Immature natural killer cell (primary cell): ENCODE measurements at regions not wholly inside any gene's neighbourhood (a gene's known extent, or its start where the extent isn't known, plus 50 kb on each side); places are given as distances from the start of the nearest gene placed in this dataset.

Experiments used
- DNase-seq, 3 donors: peaks; one replicate each; pipeline ENCODE4 v3.0.0; 2022; ENCODE audit warnings: mixed read lengths in 1 of 3
- H3K27ac Mint-ChIP-seq, 6 donors: one replicate each; pipeline ENCODE4 v1.8.0; 2020; ENCODE audit warnings: mixed read lengths in 6 of 6, mild to moderate bottlenecking in 5 of 6, inconsistent platforms in 4 of 6, moderate library complexity in 3 of 6
- H3K27me3 Mint-ChIP-seq, 3 donors: one replicate each; pipeline ENCODE4 v1.8.0; 2020 to 2021; ENCODE audit warnings: low read depth in 3 of 3, mild to moderate bottlenecking in 3 of 3, mixed read lengths in 3 of 3, moderate library complexity in 3 of 3, inconsistent platforms in 1 of 3
- H3K36me3 Mint-ChIP-seq, 3 donors: one replicate each; pipeline ENCODE4 v1.8.0; 2020; ENCODE audit warnings: mixed read lengths in 3 of 3, inconsistent platforms in 2 of 3, mild to moderate bottlenecking in 2 of 3
- H3K4me1 Mint-ChIP-seq, 2 donors: one replicate each; pipeline ENCODE4 v1.8.0; 2020; ENCODE audit warnings: inconsistent platforms in 2 of 2, mild to moderate bottlenecking in 2 of 2, mixed read lengths in 2 of 2, moderate library complexity in 1 of 2
- H3K4me3 Mint-ChIP-seq, 5 donors: one replicate each; pipeline ENCODE4 v1.8.0; 2020; ENCODE audit warnings: mild to moderate bottlenecking in 5 of 5, mixed read lengths in 5 of 5, inconsistent platforms in 3 of 5, moderate library complexity in 3 of 5
- H3K9me3 Mint-ChIP-seq, 6 donors: one replicate each; pipeline ENCODE4 v1.8.0; 2020; ENCODE audit warnings: mild to moderate bottlenecking in 6 of 6, mixed read lengths in 6 of 6, inconsistent platforms in 4 of 6, moderate library complexity in 3 of 6

DNA sequence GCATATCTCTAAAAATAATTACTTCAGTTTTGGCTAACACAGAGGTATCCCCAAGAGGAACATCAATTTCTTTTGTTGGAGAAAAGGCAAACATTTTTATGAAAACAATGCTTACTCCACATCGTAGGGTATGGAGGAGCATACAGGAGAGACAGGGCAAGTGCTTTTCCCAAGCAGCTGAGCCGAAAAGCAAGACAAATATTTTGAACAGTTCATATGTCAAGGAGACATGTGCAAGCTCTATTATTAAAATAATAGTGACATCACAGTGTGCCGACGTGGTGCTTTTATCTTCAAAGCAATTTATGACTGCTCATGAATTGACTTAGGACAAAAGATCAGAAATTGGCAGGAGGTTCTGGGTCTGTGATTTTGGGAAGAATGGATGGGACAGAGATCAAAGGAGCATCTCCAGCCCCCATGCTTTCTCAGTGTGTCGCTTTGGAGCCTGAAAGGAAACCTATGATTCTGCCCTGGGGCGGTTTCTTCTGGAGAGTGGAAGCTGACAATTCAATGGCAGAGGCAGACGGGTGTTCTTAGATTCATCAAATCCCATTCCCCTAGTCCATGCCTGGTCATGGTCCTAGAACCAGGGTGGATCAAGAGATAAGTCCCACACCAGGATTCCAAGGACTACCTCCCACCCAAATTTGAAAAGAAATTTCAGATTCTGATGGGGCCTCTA lies 97.1 kb downstream of the JCAD start:
- H3K4me3 Mint-ChIP-seq, result no peak overlapping the region
- DNase-seq, result no peak
- H3K9me3 Mint-ChIP-seq, result no peaks in the 10 kb centered on the region
- H3K27ac Mint-ChIP-seq, result no peak overlapping the region
- no peaks in the 10 kb centered on the region for H3K4me1 Mint-ChIP-seq
- no peaks in the 10 kb centered on the region for H3K36me3 Mint-ChIP-seq
- H3K27me3 Mint-ChIP-seq, result peaks cover 3 to 5% (median 3%) of the 10 kb centered on the region in 3 donors

DNA sequence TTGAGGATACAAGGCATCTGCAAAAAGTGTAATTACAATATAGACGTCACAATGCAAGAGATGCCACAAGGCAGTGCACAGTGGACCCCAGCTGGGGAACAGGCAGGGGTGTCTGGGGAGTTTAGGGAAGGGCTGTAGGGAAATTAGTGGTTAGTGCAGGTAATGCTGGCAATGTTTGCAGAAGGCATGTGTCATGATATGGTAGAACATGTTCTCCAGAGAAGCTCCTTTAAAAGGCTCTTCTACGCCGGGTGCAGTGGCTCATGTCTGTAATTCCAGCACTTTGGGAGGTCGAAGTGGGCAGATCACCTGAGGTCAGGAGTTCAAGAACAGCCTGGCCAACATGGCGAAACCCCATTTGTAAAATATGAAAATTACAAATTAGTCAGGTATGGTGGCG lies 98.0 kb downstream of the JCAD start:
- H3K27me3 Mint-ChIP-seq, result peaks cover 3 to 5% (median 3%) of the 10 kb centered on the region in 3 donors

DNA sequence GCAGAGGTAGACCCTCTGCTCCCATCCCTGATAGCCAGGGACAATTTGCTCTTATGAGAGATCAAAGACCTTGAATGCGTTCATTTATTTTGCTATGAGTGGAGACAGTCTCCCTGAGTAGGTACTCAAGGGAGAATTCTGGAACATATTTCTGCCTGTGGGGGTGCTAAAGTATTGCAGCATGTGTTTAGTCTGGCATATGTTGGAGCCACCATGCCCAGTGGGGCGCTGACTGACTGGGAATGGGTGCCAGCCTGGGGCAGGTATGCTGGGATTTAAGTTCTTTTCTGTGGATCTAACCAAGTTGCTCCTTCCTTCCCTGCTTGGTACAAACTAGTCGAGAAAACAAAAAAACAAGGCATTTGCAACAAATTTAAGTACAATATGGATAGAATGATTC lies 99.1 kb downstream of the JCAD start:
- peaks cover 3 to 5% (median 3%) of the 10 kb centered on the region in 3 donors for H3K27me3 Mint-ChIP-seq
- DNase-seq, result no peak
- H3K27ac Mint-ChIP-seq, result no peak overlapping the region
- no peaks in the 10 kb centered on the region for H3K36me3 Mint-ChIP-seq
- no peak overlapping the region for H3K4me3 Mint-ChIP-seq
- no peaks in the 10 kb centered on the region for H3K9me3 Mint-ChIP-seq
- H3K4me1 Mint-ChIP-seq, result no peaks in the 10 kb centered on the region

More for the DNA sequence above, 98.0 kb downstream of the JCAD start:
- Mint-ChIP-seq H3K9me3 (no peaks in the 10 kb centered on the region), H3K4me1 (no peaks in the 10 kb centered on the region), H3K27ac (no peak overlapping the region), H3K36me3 (no peaks in the 10 kb centered on the region), H3K4me3 (no peak overlapping the region)
- DNase-seq, result no peak

DNA sequence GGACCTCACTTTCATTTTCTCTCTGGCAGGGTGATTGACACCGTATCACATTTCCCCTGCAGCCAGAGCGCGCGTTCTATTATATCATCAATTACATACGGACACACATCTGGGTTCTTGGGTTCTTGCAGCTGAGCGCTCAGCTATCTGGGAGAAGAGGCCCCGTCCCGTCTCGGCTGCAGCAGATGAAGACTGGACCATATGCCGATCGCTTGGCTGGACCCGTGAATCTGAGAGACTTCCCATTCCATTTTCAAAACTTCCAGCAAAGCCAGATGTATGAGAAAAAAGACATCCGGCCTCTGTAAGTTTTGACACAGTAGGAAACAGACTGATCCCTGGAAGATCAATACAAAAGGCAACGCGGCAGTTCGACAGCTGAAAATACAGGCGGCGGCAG lies 99.8 kb downstream of the JCAD start:
- H3K9me3 Mint-ChIP-seq, result no peaks in the 10 kb centered on the region
- H3K27ac Mint-ChIP-seq, result no peak overlapping the region
- H3K27me3 Mint-ChIP-seq, result peaks cover 3% of the 10 kb centered on the region in 3 donors
- H3K36me3 Mint-ChIP-seq, result no peaks in the 10 kb centered on the region
- DNase-seq, result no peak
- H3K4me3 Mint-ChIP-seq, result no peak overlapping the region
- no peaks in the 10 kb centered on the region for H3K4me1 Mint-ChIP-seq

GRCh38 chr10:29958440-29958839 lies 100.9 kb downstream of the JCAD start:
- no peak overlapping the region for H3K27ac Mint-ChIP-seq
- no peak overlapping the region for H3K4me3 Mint-ChIP-seq
- DNase-seq, result no peak
- H3K4me1 Mint-ChIP-seq, result no peaks in the 10 kb centered on the region
- H3K36me3 Mint-ChIP-seq, result no peaks in the 10 kb centered on the region
- H3K9me3 Mint-ChIP-seq, result no peaks in the 10 kb centered on the region
- peaks cover 2 to 3% (median 2%) of the 10 kb centered on the region in 3 donors for H3K27me3 Mint-ChIP-seq

DNA sequence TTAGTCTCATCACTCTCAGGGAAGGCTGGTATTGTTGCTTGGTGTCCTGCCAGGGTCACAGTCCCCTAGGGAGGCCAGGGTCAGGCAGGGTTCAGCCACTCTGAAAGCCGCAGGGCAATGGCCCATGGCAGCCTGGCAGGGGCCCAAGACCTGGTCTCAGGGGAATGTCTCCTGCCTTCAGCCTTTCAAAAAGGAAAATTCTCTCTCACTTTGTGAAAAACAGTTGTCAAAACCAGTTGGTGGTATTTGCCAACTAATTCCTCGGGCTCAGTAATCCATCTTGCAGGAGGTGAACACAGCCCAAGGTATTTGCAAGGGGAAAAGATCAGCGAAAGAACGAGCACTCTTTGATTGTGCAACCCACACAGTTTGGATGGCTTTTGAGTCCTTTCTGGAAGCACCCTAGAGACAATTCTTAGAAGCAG lies 101.5 kb downstream of the JCAD start:
- Mint-ChIP-seq H3K9me3 (no peaks in the 10 kb centered on the region), H3K27ac (no peak overlapping the region), H3K27me3 (peaks cover 2 to 3% (median 2%) of the 10 kb centered on the region in 3 donors), H3K4me3 (no peak overlapping the region), H3K36me3 (no peaks in the 10 kb centered on the region), H3K4me1 (no peaks in the 10 kb centered on the region)
- DNase-seq, result no peak

- Mint-ChIP-seq H3K9me3 (peaks cover 0 to 2% (median 0%) of the 10 kb centered on the region in 6 donors), H3K27ac (no peak overlapping the region), H3K27me3 (peaks cover 2 to 3% (median 2%) of the 10 kb centered on the region in 3 donors), H3K4me1 (no peaks in the 10 kb centered on the region), H3K36me3 (no peaks in the 10 kb centered on the region), H3K4me3 (no peak overlapping the region)
- no peak for DNase-seq
Measured at GRCh38 chr10:29957236-29957635, 102.2 kb downstream of the JCAD start.

GRCh38 chr10:29956335-29956924 lies 103.0 kb downstream of the JCAD start:
- Mint-ChIP-seq H3K36me3 (no peaks in the 10 kb centered on the region), H3K4me3 (no peak overlapping the region), H3K27ac (no peak overlapping the region), H3K4me1 (no peaks in the 10 kb centered on the region), H3K9me3 (peaks cover 0 to 2% (median 0%) of the 10 kb centered on the region in 6 donors), H3K27me3 (peaks cover under 1 to 2% (median 2%) of the 10 kb centered on the region in 3 donors)
- no peak for DNase-seq

GRCh38 chr10:29955329-29955935 lies 104.0 kb downstream of the JCAD start:
- Mint-ChIP-seq H3K4me1 (no peaks in the 10 kb centered on the region), H3K27ac (no peak overlapping the region), H3K9me3 (peaks cover 0 to 2% (median 0%) of the 10 kb centered on the region in 6 donors), H3K36me3 (no peaks in the 10 kb centered on the region), H3K4me3 (no peak overlapping the region), H3K27me3 (peaks cover 0 to 2% (median 1%) of the 10 kb centered on the region in 3 donors)
- DNase-seq, result no peak

DNA sequence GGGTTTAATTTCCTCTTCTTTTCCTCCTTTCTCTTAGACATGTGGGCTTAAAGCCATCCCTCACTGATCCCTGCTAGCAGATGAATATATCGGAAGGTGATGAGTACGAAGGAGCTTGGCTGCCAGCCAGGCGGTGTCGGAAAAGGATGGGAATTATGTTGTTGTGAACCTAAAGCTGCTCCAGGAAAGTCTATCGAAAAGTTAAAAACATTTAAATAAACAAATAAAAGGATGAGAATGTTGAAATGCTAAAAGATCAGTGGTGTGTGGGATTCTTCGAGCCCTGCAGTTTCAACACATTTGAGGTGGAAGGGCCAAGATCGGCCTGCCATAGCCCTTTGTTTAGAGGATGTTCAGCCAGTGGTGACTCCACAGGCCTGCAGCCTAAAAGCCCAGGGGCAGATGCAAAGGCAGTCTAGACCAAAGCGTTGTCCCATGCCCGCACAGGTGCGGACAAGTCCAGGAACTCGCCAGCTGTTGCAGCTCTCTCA lies 107.9 kb downstream of the JCAD start:
- Mint-ChIP-seq H3K9me3 (peaks cover 0 to 2% (median 0%) of the 10 kb centered on the region in 6 donors), H3K27ac (no peak overlapping the region), H3K36me3 (no peaks in the 10 kb centered on the region), H3K4me3 (no peak overlapping the region), H3K27me3 (peaks cover 0 to under 1% (median 0%) of the 10 kb centered on the region in 3 donors), H3K4me1 (no peaks in the 10 kb centered on the region)
- no peak for DNase-seq

GRCh38 chr10:29950391-29950790 lies 109.0 kb downstream of the JCAD start:
- H3K36me3 Mint-ChIP-seq, result no peaks in the 10 kb centered on the region
- DNase-seq, result no peak
- no peaks in the 10 kb centered on the region for H3K4me1 Mint-ChIP-seq
- peaks cover 0 to 1% (median 0%) of the 10 kb centered on the region in 3 donors for H3K27me3 Mint-ChIP-seq
- H3K4me3 Mint-ChIP-seq, result no peak overlapping the region
- peaks cover 0 to 2% (median 0%) of the 10 kb centered on the region in 6 donors for H3K9me3 Mint-ChIP-seq
- no peak overlapping the region for H3K27ac Mint-ChIP-seq

GRCh38 chr10:29949411-29950011 lies 109.9 kb downstream of the JCAD start:
- Mint-ChIP-seq H3K4me3 (no peak overlapping the region), H3K27ac (no peak overlapping the region), H3K27me3 (peaks cover 0 to 1% (median 0%) of the 10 kb centered on the region in 3 donors), H3K9me3 (peaks cover 0 to 2% (median 0%) of the 10 kb centered on the region in 6 donors), H3K36me3 (no peaks in the 10 kb centered on the region), H3K4me1 (no peaks in the 10 kb centered on the region)
- no peak for DNase-seq

- Mint-ChIP-seq H3K27me3 (peaks cover 0 to 1% (median 0%) of the 10 kb centered on the region in 3 donors), H3K36me3 (no peaks in the 10 kb centered on the region), H3K4me1 (no peaks in the 10 kb centered on the region), H3K4me3 (no peak overlapping the region), H3K9me3 (peaks cover 0 to 2% (median 0%) of the 10 kb centered on the region in 6 donors), H3K27ac (no peak overlapping the region)
- DNase-seq, result no peak
Measured at GRCh38 chr10:29948881-29949355, 110.5 kb downstream of the JCAD start.

GRCh38 chr10:29947701-29948060 lies 111.7 kb downstream of the JCAD start:
- Mint-ChIP-seq H3K27ac (no peak overlapping the region), H3K4me3 (no peak overlapping the region), H3K9me3 (peaks cover 0 to 2% (median 0%) of the 10 kb centered on the region in 6 donors), H3K36me3 (no peaks in the 10 kb centered on the region), H3K27me3 (peaks cover 0 to 1% (median 0%) of the 10 kb centered on the region in 3 donors), H3K4me1 (no peaks in the 10 kb centered on the region)
- DNase-seq, result no peak
